NCI-H2029 treated with DMSO at 0.1 percent for 48 hours (cell line): ENCODE measurements at regions not wholly inside any gene's neighbourhood (a gene's known extent, or its start where the extent isn't known, plus 50 kb on each side); places are given as distances from the start of the nearest gene placed in this dataset.

Experiments
- DNase-seq: peaks from one replicate; lab custom pipeline; 2025; lab: John Stamatoyannopoulos, UW

GRCh38 chr2:138846216-138846821 is 66.1 kb upstream of the NXPH2 start:
- DNase-seq = peak; percentile 14

- no peak for DNase-seq
These were observed 62.2 kb upstream of the NXPH2 start for GRCh38 chr2:138842341-138842740.

GRCh38 chr2:138841459-138841858 is 61.3 kb upstream of the NXPH2 start:
- DNase-seq = no peak

- DNase-seq = no peak
These were observed 58.8 kb upstream of the NXPH2 start for GRCh38 chr2:138838851-138839620.

GRCh38 chr2:138831691-138832090 is 51.5 kb upstream of the NXPH2 start:
- DNase-seq = no peak

GRCh38 chr2:138831154-138831553 is 51.0 kb upstream of the NXPH2 start:
- no peak for DNase-seq

- DNase-seq = no peak
These were observed 50.4 kb upstream of the NXPH2 start for GRCh38 chr2:138830547-138830946.
